IMR-90 (cell line): ENCODE measurements at regions not wholly inside any gene's neighbourhood (a gene's known extent, or its start where the extent isn't known, plus 50 kb on each side); places are given as distances from the start of the nearest gene placed in this dataset.

ENCODE experiments used
- ATAC-seq: fragments of 200-7000 bp; cut with Tn5 transposase; 2 replicates; pipeline ENCODE4 v1.9.1; 2020; ENCODE audit warnings: low read depth, mild to moderate bottlenecking, moderate library complexity
- BruUV-seq: library from RNA; stranded (reverse); fragments of 400-500 nt; replicated peaks from 2 replicates; lab custom pipeline; 2021; lab: Mats Ljungman, UMichigan
- CTCF ChIA-PET: fragments of 300-600 bp; formaldehyde crosslinking; extraction: SDS; loops from one replicate; lab custom pipeline; 2021; ENCODE audit warnings: antibody characterized with exemption; lab: Yijun Ruan, JAX
- POLR2A ChIA-PET: fragments of 300-600 bp; sonication (Branson Sonifier 250); formaldehyde crosslinking; loops from one replicate; lab custom pipeline; 2022; ENCODE audit warnings: antibody characterized with exemption; ENCODE audit not compliant: unreplicated experiment; lab: Charles Lee
- DNase-seq: peaks from one replicate; pipeline ENCODE4 v3.0.0; 2013
- H2AFZ ChIP-seq: replicated peaks from 2 replicates; pipeline ENCODE3; 2013; ENCODE audit warnings: low read length, mild to moderate bottlenecking; ENCODE audit not compliant: poor library complexity
- H2AK5ac ChIP-seq: 2 replicates; pipeline ENCODE4 v1.6.1; 2013; ENCODE audit warnings: low read depth, low read length, inconsistent platforms
- H2AK9ac ChIP-seq: replicated peaks from 2 replicates; pipeline ENCODE3; 2013; ENCODE audit warnings: mild to moderate bottlenecking, low read depth, low read length, moderate library complexity; ENCODE audit not compliant: poor library complexity
- H2BK120ac ChIP-seq: 2 replicates; pipeline ENCODE4 v1.6.1; 2013; ENCODE audit warnings: low read depth, low read length, inconsistent platforms
- H2BK15ac ChIP-seq: 3 replicates; pipeline ENCODE4 v1.6.1; 2013; ENCODE audit warnings: low read depth, low read length, inconsistent platforms
- H2BK20ac ChIP-seq: 2 replicates; pipeline ENCODE4 v1.6.1; 2013; ENCODE audit warnings: low read depth, mild to moderate bottlenecking, inconsistent platforms, low read length, moderate library complexity
- H2BK5ac ChIP-seq: 2 replicates; pipeline ENCODE4 v1.6.1; 2013; ENCODE audit warnings: mild to moderate bottlenecking, low read depth, low read length, inconsistent platforms; ENCODE audit not compliant: poor library complexity, severe bottlenecking
- H3K14ac ChIP-seq: replicated peaks from 2 replicates; pipeline ENCODE4 v1.6.1; 2013; ENCODE audit warnings: low read depth, low read length, inconsistent platforms
- H3K18ac ChIP-seq: 2 replicates; pipeline ENCODE4 v1.6.1; 2013; ENCODE audit warnings: low read depth, low read length, control low read depth
- H3K23ac ChIP-seq: 2 replicates; pipeline ENCODE4 v1.6.1; 2013; ENCODE audit warnings: low read depth, low read length, inconsistent platforms
- H3K27ac ChIP-seq: 2 replicates; pipeline ENCODE4 v1.5.1; 2013; ENCODE audit warnings: mild to moderate bottlenecking, control low read depth, low read length; ENCODE audit not compliant: insufficient read depth
- H3K27me3 ChIP-seq: 2 replicates; pipeline ENCODE4 v1.6.1; 2013; ENCODE audit warnings: low read length; ENCODE audit not compliant: control insufficient read depth, insufficient read depth
- H3K36me3 ChIP-seq: 2 replicates; pipeline ENCODE4 v1.6.1; 2013; ENCODE audit warnings: low read length, mixed read lengths; ENCODE audit not compliant: control insufficient read depth, insufficient read depth
- H3K4ac ChIP-seq: 2 replicates; pipeline ENCODE4 v1.6.1; 2013; ENCODE audit warnings: low read depth, low read length, inconsistent platforms
- H3K4me1 ChIP-seq: 2 replicates; pipeline ENCODE4 v1.6.1; 2013; ENCODE audit warnings: low read length, mixed read lengths; ENCODE audit not compliant: control insufficient read depth, insufficient read depth
- H3K4me2 ChIP-seq: 2 replicates; pipeline ENCODE4 v1.6.1; 2013; ENCODE audit warnings: low read depth, mild to moderate bottlenecking, control low read depth, low read length, moderate library complexity
- H3K4me3 ChIP-seq: 2 replicates; pipeline ENCODE4 v1.5.1; 2013; ENCODE audit warnings: low read depth, mild to moderate bottlenecking, control low read depth, low read length, moderate library complexity; ENCODE audit not compliant: insufficient read depth
- H3K56ac ChIP-seq: 2 replicates; pipeline ENCODE4 v1.6.1; 2013; ENCODE audit warnings: low read length, inconsistent platforms; ENCODE audit not compliant: insufficient read depth; ENCODE audit errors: extremely low read depth
- H3K79me1 ChIP-seq, 2 experiments: 2 replicates each; pipeline ENCODE4 v1.6.1; 2013; ENCODE audit warnings: low read length in 2 of 2, inconsistent platforms in 1 of 2, low read depth in 1 of 2
- H3K9ac ChIP-seq: 2 replicates; pipeline ENCODE4 v1.6.1; 2013; ENCODE audit warnings: low read depth, low read length, control low read depth
- H3K9me1 ChIP-seq: 2 replicates; pipeline ENCODE4 v1.6.1; 2013; ENCODE audit warnings: low read length, inconsistent platforms; ENCODE audit not compliant: insufficient read depth
- H3K9me3 ChIP-seq: 2 replicates; pipeline ENCODE4 v1.6.1; 2013; ENCODE audit warnings: low read length; ENCODE audit not compliant: control insufficient read depth, insufficient read depth
- H4K20me1 ChIP-seq: 2 replicates; pipeline ENCODE4 v1.6.1; 2013; ENCODE audit warnings: low read length, inconsistent platforms; ENCODE audit not compliant: insufficient read depth
- H4K5ac ChIP-seq: 2 replicates; pipeline ENCODE4 v1.6.1; 2013; ENCODE audit warnings: mild to moderate bottlenecking, low read depth, low read length, control low read depth
- H4K8ac ChIP-seq, 2 experiments: 2 replicates each; pipeline ENCODE4 v1.6.1; 2013; ENCODE audit warnings: low read depth in 2 of 2, low read length in 2 of 2, control low read depth in 1 of 2, inconsistent platforms in 1 of 2
- H4K91ac ChIP-seq: 2 replicates; pipeline ENCODE4 v1.6.1; 2013; ENCODE audit warnings: low read depth, low read length, inconsistent platforms; ENCODE audit not compliant: insufficient read depth
- BHLHE40 ChIP-seq: fragments of 150-350 bp; IDR thresholded peaks from 2 replicates; pipeline ENCODE4 v1.6.1; 2016; ENCODE audit warnings: mild to moderate bottlenecking, low read depth, low read length
- CHD1 ChIP-seq: IDR thresholded peaks from 2 replicates; pipeline ENCODE4 v1.6.1; 2012; ENCODE audit warnings: low read depth, low read length, improper control_type of control experiment
- MAFK ChIP-seq: IDR thresholded peaks from 2 replicates; pipeline ENCODE4 v1.6.1; 2012; ENCODE audit warnings: low read depth, low read length, improper control_type of control experiment
- MAZ ChIP-seq: IDR thresholded peaks from 2 replicates; pipeline ENCODE4 v1.6.1; 2012; ENCODE audit warnings: low read depth, mild to moderate bottlenecking, low read length, improper control_type of control experiment, moderate library complexity, borderline replicate concordance
- MXI1 ChIP-seq: IDR thresholded peaks from 2 replicates; pipeline ENCODE4 v1.6.1; 2012; ENCODE audit warnings: low read depth, mild to moderate bottlenecking, low read length, moderate library complexity, borderline replicate concordance
- NFE2L2 ChIP-seq: fragments of 150-350 bp; IDR thresholded peaks from 2 replicates; pipeline ENCODE4 v1.6.1; 2016; ENCODE audit warnings: low read depth, mild to moderate bottlenecking, low read length
- POLR2A ChIP-seq: IDR thresholded peaks from 2 replicates; pipeline ENCODE4 v1.6.1; 2012; ENCODE audit warnings: mild to moderate bottlenecking, low read depth, low read length
- RAD21 ChIP-seq: IDR thresholded peaks from 2 replicates; pipeline ENCODE4 v1.6.1; 2012; ENCODE audit warnings: low read length, improper control_type of control experiment
- RCOR1 ChIP-seq: IDR thresholded peaks from 2 replicates; pipeline ENCODE4 v1.6.1; 2012; ENCODE audit warnings: mild to moderate bottlenecking, low read length, improper control_type of control experiment; ENCODE audit not compliant: insufficient replicate concordance
- RFX5 ChIP-seq: IDR thresholded peaks from 2 replicates; pipeline ENCODE4 v1.8.0; 2012; ENCODE audit warnings: low read depth, mild to moderate bottlenecking, low read length, moderate library complexity
- dilution Hi-C: fragments of 300-500 bp; cut with HindIII; formaldehyde crosslinking; loops from one replicate; pipeline ENCODE4 v1.14.3; 2018; ENCODE audit warnings: low sequenced_read_pairs; ENCODE audit not compliant: unreplicated experiment
- in situ Hi-C: fragments of 300-500 bp; cut with MboI; formaldehyde crosslinking; loops from 3 replicates; pipeline ENCODE4 v1.14.3; 2019; ENCODE audit warnings: low sequenced_read_pairs, inconsistent platforms, mixed read lengths
- intact Hi-C: fragments of 100-400 bp; cut with micrococcal nuclease; formaldehyde crosslinking; loops from 2 replicates; pipeline ENCODE4 v1.10.0; 2022
- TF ChIP-seq, protein P1 (sequence below): fragments of 150-350 bp; IDR thresholded peaks from 2 replicates; pipeline ENCODE4 v1.6.1; 2016; ENCODE audit warnings: low read depth, mild to moderate bottlenecking, low read length, moderate library complexity, borderline replicate concordance
- TF ChIP-seq, protein P2 (sequence below): conservative IDR thresholded peaks from 2 replicates; pipeline ENCODE4 v1.5.1; 2012; ENCODE audit warnings: mild to moderate bottlenecking, low read depth, low read length, improper control_type of control experiment

DNA sequence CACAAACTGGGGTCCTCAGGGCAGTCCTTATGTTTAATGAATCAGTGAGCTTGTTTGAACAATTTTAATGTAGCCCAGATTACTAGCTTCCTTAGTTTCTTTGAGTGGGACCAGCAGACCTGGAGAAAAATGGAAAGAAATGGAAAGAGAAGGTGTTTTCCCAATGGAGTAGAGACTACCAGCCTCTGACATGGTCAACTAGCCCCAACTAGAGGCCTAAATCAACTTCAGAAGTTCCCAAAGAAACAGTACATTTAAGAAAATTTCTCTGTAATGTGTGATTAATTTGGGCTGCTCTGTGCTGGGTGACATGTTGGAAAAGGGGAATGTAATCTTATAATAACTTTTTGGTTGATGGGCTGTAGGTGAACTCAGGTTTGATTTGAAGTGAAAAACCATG, 310.9 kb downstream of the MFSD1 start:
- Histone ChIP-seq H2BK20ac (no peak overlapping the region), H3K4me3 (no peak overlapping the region), H3K27ac (no peak overlapping the region), H3K9me3 (no peaks in the 10 kb centered on the region), H3K27me3 (no peaks in the 10 kb centered on the region), H3K4me1 (no peaks in the 10 kb centered on the region), H3K4ac (no peak overlapping the region), H3K9me1 (no peaks in the 10 kb centered on the region), H2BK120ac (no peak overlapping the region), H2AFZ (no peak overlapping the region), H3K14ac (no peak overlapping the region), H4K91ac (no peak overlapping the region), H3K18ac (no peak overlapping the region), H4K20me1 (no peaks in the 10 kb centered on the region), H3K56ac (no peak overlapping the region), H2BK15ac (no peak overlapping the region), H2AK5ac (no peak overlapping the region), H4K5ac (no peak overlapping the region), H2BK5ac (no peak overlapping the region), H3K9ac (no peak overlapping the region), H3K79me1 (no peaks in the 10 kb centered on the region), H3K36me3 (no peaks in the 10 kb centered on the region), H4K8ac (no peak overlapping the region), H3K23ac (no peak overlapping the region), H3K4me2 (no peak overlapping the region), H2AK9ac (no peak overlapping the region)
- BruUV-seq, result no TSS peak
- in situ Hi-C loops (no loop called here), intact Hi-C loops (no loop called here), dilution Hi-C loops (no loop called here)
- ChIA-PET POLR2A (no interaction called here), CTCF (no interaction called here)
- TF ChIP-seq, protein P1, sequence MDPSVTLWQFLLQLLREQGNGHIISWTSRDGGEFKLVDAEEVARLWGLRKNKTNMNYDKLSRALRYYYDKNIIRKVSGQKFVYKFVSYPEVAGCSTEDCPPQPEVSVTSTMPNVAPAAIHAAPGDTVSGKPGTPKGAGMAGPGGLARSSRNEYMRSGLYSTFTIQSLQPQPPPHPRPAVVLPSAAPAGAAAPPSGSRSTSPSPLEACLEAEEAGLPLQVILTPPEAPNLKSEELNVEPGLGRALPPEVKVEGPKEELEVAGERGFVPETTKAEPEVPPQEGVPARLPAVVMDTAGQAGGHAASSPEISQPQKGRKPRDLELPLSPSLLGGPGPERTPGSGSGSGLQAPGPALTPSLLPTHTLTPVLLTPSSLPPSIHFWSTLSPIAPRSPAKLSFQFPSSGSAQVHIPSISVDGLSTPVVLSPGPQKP, result no peak
- TF ChIP-seq MAZ (no peak), CHD1 (no peak), RAD21 (no peak), NFE2L2 (no peak), RCOR1 (no peak), BHLHE40 (no peak), MXI1 (no peak), POLR2A (no peak), RFX5 (no peak), MAFK (no peak)
- TF ChIP-seq, protein P2, sequence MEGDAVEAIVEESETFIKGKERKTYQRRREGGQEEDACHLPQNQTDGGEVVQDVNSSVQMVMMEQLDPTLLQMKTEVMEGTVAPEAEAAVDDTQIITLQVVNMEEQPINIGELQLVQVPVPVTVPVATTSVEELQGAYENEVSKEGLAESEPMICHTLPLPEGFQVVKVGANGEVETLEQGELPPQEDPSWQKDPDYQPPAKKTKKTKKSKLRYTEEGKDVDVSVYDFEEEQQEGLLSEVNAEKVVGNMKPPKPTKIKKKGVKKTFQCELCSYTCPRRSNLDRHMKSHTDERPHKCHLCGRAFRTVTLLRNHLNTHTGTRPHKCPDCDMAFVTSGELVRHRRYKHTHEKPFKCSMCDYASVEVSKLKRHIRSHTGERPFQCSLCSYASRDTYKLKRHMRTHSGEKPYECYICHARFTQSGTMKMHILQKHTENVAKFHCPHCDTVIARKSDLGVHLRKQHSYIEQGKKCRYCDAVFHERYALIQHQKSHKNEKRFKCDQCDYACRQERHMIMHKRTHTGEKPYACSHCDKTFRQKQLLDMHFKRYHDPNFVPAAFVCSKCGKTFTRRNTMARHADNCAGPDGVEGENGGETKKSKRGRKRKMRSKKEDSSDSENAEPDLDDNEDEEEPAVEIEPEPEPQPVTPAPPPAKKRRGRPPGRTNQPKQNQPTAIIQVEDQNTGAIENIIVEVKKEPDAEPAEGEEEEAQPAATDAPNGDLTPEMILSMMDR, result no peak
- no peak for DNase-seq
- no peak for ATAC-seq
